Keratinocyte (primary cell): ENCODE measurements at regions not wholly inside any gene's neighbourhood (a gene's known extent, or its start where the extent isn't known, plus 50 kb on each side); places are given as distances from the start of the nearest gene placed in this dataset.

Experiments used
- DNase-seq: peaks from one replicate; pipeline ENCODE4 v3.0.0-alpha.2; 2011; ENCODE audit warnings: low read depth, missing footprints, low spot score
- FAIRE-seq: peaks from 2 replicates; lab custom pipeline; 2011; peaks lifted over from hg19 to GRCh38; lab: Jason Lieb, UNC
- H2AFZ ChIP-seq: 2 replicates; pipeline ENCODE4 v1.6.0; 2012; ENCODE audit warnings: low read length, control low read depth, inconsistent platforms; ENCODE audit not compliant: control insufficient read depth
- H3K27ac ChIP-seq: 2 replicates; pipeline ENCODE4 v1.5.1; 2011; ENCODE audit warnings: low read length; ENCODE audit not compliant: control insufficient read depth, insufficient read depth
- H3K27me3 ChIP-seq: 3 replicates; pipeline ENCODE4 v1.6.0; 2011; ENCODE audit warnings: low read length; ENCODE audit not compliant: control insufficient read depth, insufficient read depth; ENCODE audit errors: extremely low read depth
- H3K36me3 ChIP-seq, 2 experiments: 2 replicates in 1 of 2; 3 replicates in 1 of 2; pipeline ENCODE4 v1.5.1; 2011; ENCODE audit warnings: low read length in 2 of 2, mild to moderate bottlenecking in 1 of 2; ENCODE audit not compliant: control insufficient read depth in 2 of 2, insufficient read depth in 2 of 2; ENCODE audit errors: extremely low read depth in 1 of 2
- H3K4me1 ChIP-seq: 3 replicates; pipeline ENCODE4 v1.5.1; 2011; ENCODE audit warnings: low read length; ENCODE audit not compliant: control insufficient read depth, insufficient read depth; ENCODE audit errors: extremely low read depth
- H3K4me2 ChIP-seq: 3 replicates; pipeline ENCODE4 v1.6.0; 2011; ENCODE audit warnings: low read depth, low read length; ENCODE audit not compliant: control insufficient read depth, insufficient read depth; ENCODE audit errors: extremely low read depth
- H3K4me3 ChIP-seq, 3 experiments: fragments of 200-600 bp in 1 of 3; sonication (generic) in 1 of 3; 2 replicates in 2 of 3; 3 replicates in 1 of 3; pipeline ENCODE4 v1.5.1; 2011 to 2016; ENCODE audit warnings: low read length in 3 of 3, mild to moderate bottlenecking in 3 of 3, control low read depth in 2 of 3, inconsistent platforms in 1 of 3, low read depth in 1 of 3, mixed read lengths in 1 of 3, mixed run types in 1 of 3, moderate library complexity in 1 of 3; ENCODE audit not compliant: control insufficient read depth in 2 of 3, insufficient read depth in 2 of 3; ENCODE audit errors: extremely low read depth in 1 of 3
- H3K79me2 ChIP-seq: 2 replicates; pipeline ENCODE4 v1.6.0; 2012; ENCODE audit warnings: low read length; ENCODE audit not compliant: control insufficient read depth, insufficient read depth
- H3K9ac ChIP-seq: 3 replicates; pipeline ENCODE4 v1.6.0; 2011; ENCODE audit warnings: low read length; ENCODE audit not compliant: control insufficient read depth, insufficient read depth; ENCODE audit errors: extremely low read depth
- H3K9me1 ChIP-seq: 3 replicates; pipeline ENCODE4 v1.6.0; 2011; ENCODE audit warnings: low read length; ENCODE audit not compliant: control insufficient read depth, insufficient read depth; ENCODE audit errors: extremely low read depth
- H3K9me3 ChIP-seq: 2 replicates; pipeline ENCODE4 v1.5.1; 2012; ENCODE audit warnings: low read depth, low read length; ENCODE audit not compliant: control insufficient read depth
- H4K20me1 ChIP-seq: 3 replicates; pipeline ENCODE4 v1.6.0; 2011; ENCODE audit warnings: low read length; ENCODE audit not compliant: control insufficient read depth, insufficient read depth; ENCODE audit errors: extremely low read depth
- CTCF ChIP-seq, 3 experiments: IDR thresholded peaks in 1 of 3; conservative IDR thresholded peaks in 1 of 3; optimal IDR thresholded peaks in 1 of 3; 2 replicates in 2 of 3; 3 replicates in 1 of 3; pipeline versions ENCODE3 to v1.5.1; 2011; ENCODE audit warnings: low read length in 3 of 3, mild to moderate bottlenecking in 3 of 3, moderate library complexity in 2 of 3, control low read depth in 1 of 3, inconsistent platforms in 1 of 3; ENCODE audit not compliant: insufficient read depth in 2 of 3; ENCODE audit errors: extremely low read depth in 1 of 3
- EZH2 ChIP-seq: IDR thresholded peaks from one replicate; pipeline ENCODE4 v1.6.1; 2012; ENCODE audit warnings: inconsistent platforms, mild to moderate bottlenecking, low read length, moderate library complexity
- dilution Hi-C: fragments of 300-500 bp; cut with MboI; formaldehyde crosslinking; loops from one replicate; pipeline ENCODE4 v1.7.0; 2020; ENCODE audit warnings: low sequenced_read_pairs; ENCODE audit not compliant: extremely low pct_ligation_motif_present

- Histone ChIP-seq H3K4me2 (no peak overlapping the region), H3K9me1 (no peaks in the 10 kb centered on the region), H3K9me3 (no peaks in the 10 kb centered on the region)
Observed at GRCh38 chr13:106981051-106981450, 413.1 kb upstream of the ARGLU1 start.

DNA sequence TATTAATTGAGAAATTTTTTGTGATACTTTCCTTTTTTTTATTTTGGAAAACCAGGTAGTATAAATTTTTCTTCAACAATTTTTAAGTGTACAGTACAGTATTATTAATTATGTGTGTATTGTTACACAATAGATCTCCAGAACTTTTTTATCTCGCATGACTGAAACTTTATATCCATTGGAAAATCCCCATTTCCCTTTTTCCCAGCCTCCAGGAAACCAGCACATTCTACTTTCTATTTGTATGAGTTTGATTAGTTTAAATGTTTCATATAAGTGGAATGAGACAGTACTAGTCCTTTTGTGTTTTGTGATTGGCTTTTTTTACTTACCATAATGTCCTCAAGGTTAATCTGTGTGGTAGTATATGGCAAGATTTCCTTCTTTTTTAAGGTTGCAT is 399.5 kb upstream of the ARGLU1 start:
- no peaks in the 10 kb centered on the region for H3K27me3 ChIP-seq
- FAIRE-seq (no peak), DNase-seq (no peak)
- no peaks in the 10 kb centered on the region for H3K9me1 ChIP-seq
- H4K20me1 ChIP-seq, result no peaks in the 10 kb centered on the region
- dilution Hi-C loops, result no loop called here
- no peak overlapping the region for H3K4me2 ChIP-seq
- H2AFZ ChIP-seq, result no peak overlapping the region
- H3K9me3 ChIP-seq, result no peaks in the 10 kb centered on the region
- TF ChIP-seq EZH2, result no peak
- no peak for TF ChIP-seq CTCF (optimal IDR thresholded peaks at IDR 0.05 in 1 of 3, IDR thresholded peaks at IDR 0.05 in 1 of 3, conservative IDR thresholded peaks at IDR 0.05 in 1 of 3; ENCODE audit: extremely low read depth in 1 of 3, insufficient read depth in 2 of 3, low read length in 3 of 3)
- H3K4me1 ChIP-seq, result no peaks in the 10 kb centered on the region
- H3K27ac ChIP-seq, result no peak overlapping the region
- no peaks in the 10 kb centered on the region for H3K36me3 ChIP-seq
- no peak overlapping the region for H3K9ac ChIP-seq
- H3K79me2 ChIP-seq, result no peaks in the 10 kb centered on the region
- no peak overlapping the region for H3K4me3 ChIP-seq

More at GRCh38 chr13:106981051-106981450, 413.1 kb upstream of the ARGLU1 start:
- DNase-seq, result no peak
- TF ChIP-seq CTCF (optimal IDR thresholded peaks at IDR 0.05 in 1 of 3, IDR thresholded peaks at IDR 0.05 in 1 of 3, conservative IDR thresholded peaks at IDR 0.05 in 1 of 3; ENCODE audit: extremely low read depth in 1 of 3, insufficient read depth in 2 of 3, low read length in 3 of 3) (no peak), EZH2 (no peak)
- no peaks in the 10 kb centered on the region for H3K27me3 ChIP-seq
- no peaks in the 10 kb centered on the region for H3K36me3 ChIP-seq
- no peak overlapping the region for H3K27ac ChIP-seq
- dilution Hi-C loops, result no loop called here
- no peak for FAIRE-seq
- H3K79me2 ChIP-seq, result no peaks in the 10 kb centered on the region
- H4K20me1 ChIP-seq, result no peaks in the 10 kb centered on the region
- H3K4me3 ChIP-seq, result no peak overlapping the region
- H3K9ac ChIP-seq, result no peak overlapping the region
- peaks cover under 1% of the 10 kb centered on the region for H3K4me1 ChIP-seq
- no peak overlapping the region for H2AFZ ChIP-seq
